Iris pigment epithelial cell (primary cell): ENCODE measurements at regions not wholly inside any gene's neighbourhood (a gene's known extent, or its start where the extent isn't known, plus 50 kb on each side); places are given as distances from the start of the nearest gene placed in this dataset.
"Not testable (repeated sequence)": the region's sequence is repeated elsewhere in the genome, so short reads cannot be mapped to it uniquely, and the experiment has no call there.

Source experiments
- DNase-seq: peaks from one replicate; pipeline ENCODE4 v3.0.0-alpha.2; 2011; ENCODE audit warnings: low read depth

GRCh38 chr15:70602834-70603560, 160.4 kb downstream of the UACA start:
- no peak for DNase-seq

GRCh38 chr15:70602281-70602680, 161.1 kb downstream of the UACA start:
- DNase-seq: no peak

DNA sequence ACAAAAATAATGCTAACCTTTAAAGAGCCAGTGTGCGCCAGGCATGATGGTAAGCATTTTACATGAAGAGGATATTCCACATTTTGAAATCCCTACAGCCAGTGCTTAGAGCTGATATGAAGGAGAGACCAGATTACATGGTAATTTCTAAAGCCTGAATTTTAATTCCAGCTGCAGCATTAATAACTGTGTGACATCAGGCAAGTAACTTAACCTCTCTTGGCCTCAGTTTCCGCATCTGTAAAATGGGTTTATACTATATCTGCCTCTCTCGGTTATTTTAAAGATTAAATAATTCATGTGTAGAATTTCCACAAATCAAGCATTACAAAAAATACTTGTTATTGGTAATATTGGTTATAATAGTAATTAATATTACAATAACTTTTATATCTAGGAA, 165.4 kb downstream of the UACA start:
- no peak for DNase-seq

DNA sequence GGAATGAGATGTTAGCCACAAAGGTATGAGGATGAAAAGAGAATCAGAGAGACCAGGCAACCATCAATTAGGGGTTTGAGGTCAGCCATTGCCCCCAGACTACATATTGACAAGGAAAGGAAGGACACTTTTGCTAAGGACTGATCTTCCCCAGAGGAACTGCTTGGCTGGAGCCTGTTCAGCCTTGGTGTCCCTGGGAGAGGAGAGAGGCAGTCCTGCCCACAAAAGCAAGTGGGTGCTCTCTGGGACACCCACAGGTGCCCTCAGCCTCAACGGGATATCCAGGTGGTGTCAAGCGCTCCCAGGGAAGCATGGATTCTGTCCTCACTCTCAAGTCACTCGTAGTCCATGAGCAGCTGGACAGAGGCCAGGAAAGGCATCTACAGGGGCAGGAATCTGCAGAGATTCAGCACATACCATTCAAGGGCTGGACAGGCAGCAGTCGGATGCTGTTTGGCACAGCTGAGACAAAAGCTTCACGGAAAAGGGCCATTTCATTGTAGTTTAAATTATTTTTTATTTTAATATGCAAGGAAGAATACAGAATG, 166.2 kb downstream of the UACA start:
- peak; percentile 48 for DNase-seq

- peak; percentile 95 for DNase-seq
These were observed 166.9 kb downstream of the UACA start for GRCh38 chr15:70596354-70597055.

GRCh38 chr15:70593795-70594194, 169.6 kb downstream of the UACA start:
- no peak for DNase-seq

DNA sequence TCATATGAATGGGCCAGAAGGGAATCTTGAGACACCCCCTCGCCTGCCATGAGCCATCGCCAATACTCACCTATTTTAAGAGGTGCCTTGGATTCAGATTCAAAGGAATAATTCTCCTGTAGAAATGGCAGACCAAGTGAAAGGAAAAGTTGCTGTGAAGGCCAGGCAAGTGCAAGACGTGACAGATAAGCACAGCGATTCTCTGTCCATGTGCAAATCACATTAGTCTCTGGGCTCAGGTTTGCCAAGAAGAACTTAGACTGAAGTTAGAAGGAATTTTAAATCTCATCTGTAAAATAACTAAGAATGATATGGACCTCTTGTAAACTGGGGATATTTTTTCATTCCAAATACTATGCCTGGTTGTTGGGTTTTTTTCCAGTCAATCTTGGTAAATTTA, 173.6 kb downstream of the UACA start:
- no peak for DNase-seq

GRCh38 chr15:70589221-70589620, 174.1 kb downstream of the UACA start:
- peak; percentile 61 for DNase-seq

- DNase-seq: no peak
These were observed 174.7 kb downstream of the UACA start for GRCh38 chr15:70588613-70589012.

- no peak for DNase-seq
These were observed 175.3 kb downstream of the UACA start for GRCh38 chr15:70587896-70588567.

- not testable (repeated sequence) for DNase-seq
These were observed 176.2 kb downstream of the UACA start for GRCh38 chr15:70587012-70587634.

DNA sequence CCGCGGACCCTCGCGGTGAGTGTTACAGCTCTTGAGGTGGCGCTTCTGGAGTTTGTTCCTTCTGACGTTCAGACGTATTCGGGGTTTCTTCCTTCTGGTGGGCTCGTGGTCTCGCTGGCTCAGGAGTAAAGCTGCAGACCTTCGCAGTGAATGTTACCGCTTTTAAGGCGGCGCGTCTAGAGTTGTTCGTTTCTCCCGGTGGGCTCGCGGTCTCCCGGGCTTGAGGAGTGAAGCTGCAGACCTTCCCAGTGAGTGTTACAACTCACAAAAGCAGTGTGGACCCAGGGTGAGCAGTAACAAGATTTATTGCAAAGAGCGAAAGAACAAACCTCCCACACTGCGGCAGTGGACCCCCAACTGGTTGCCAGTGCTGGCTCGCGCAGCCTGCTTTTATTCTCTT, 177.1 kb downstream of the UACA start:
- DNase-seq: no peak

DNA sequence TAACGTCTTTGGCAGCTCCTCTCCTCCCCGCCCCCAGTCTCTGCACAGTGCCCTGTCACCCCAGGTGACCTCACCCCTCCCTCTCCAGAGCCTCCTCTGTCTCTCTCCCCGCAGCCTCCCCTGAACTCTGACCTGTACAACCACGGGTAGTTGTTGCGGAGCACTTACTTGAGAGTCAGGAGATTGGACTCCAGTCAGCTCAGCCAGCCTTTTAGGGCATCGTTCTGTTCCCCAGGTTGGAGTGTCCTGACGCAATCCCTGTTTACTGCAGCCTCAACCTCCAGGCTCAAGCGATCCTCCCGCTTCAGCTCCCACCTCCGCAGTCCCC, 177.7 kb downstream of the UACA start:
- no peak for DNase-seq

GRCh38 chr15:70584838-70585706, 178.3 kb downstream of the UACA start:
- peak; percentile 62 for DNase-seq

- no peak for DNase-seq
These were observed 178.9 kb downstream of the UACA start for GRCh38 chr15:70584441-70584837.

DNA sequence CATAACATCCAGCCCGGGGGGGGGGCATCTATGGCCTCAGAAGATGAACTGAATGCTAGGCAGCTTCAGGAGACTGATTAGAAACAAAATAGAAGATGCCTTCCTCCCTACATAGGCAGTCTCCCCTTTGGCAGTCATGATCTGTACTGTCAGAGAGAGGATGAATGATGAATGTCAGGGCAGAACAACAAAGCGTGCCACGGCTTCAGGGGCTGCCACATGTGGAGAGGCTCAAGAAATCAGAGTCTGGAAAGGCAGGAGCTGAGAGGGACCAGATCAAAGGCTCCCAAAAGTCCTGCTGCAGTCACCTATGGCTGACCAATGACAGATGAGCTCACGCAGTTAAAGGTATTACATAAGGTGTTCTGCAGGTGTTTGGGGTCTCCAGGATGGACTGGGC, 180.4 kb downstream of the UACA start:
- DNase-seq: no peak

DNA sequence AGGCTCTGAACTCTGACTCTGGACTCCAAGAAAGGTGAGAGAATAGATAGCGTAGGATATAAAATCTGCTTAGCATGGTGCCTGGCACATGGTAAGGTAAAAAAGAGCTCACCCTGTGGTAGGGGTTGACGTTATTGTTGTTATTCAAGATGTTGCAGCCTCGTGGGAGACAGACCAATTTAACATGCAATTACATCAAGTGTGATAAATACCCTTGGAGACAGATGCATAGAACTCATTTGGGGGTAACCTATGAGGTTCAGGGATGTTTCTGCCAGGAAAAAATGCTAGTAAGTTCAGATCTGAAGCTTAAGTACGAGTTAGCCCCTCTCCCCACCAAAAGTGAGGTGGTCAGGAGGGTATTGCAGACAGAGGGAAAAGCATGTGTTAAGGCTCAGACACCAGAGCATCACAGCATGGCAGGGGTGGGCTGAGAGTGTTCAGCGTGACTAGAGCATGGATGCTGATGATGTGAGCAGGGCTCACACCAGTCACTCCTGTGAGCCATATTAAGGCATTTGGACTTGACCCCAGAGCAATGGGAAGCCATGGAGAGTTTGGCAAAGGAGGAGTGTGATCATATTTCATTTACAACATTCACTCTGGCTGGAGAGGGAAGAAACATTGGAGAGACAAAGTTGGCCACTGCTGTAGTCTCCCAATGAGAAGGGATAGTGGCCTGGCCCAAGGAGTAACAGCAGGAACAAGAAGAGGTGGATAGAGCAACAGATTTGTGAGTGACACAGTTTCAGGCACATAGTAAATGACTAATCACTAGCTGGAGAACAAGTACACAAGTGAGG, 181.0 kb downstream of the UACA start:
- peak; percentile 49 for DNase-seq

DNA sequence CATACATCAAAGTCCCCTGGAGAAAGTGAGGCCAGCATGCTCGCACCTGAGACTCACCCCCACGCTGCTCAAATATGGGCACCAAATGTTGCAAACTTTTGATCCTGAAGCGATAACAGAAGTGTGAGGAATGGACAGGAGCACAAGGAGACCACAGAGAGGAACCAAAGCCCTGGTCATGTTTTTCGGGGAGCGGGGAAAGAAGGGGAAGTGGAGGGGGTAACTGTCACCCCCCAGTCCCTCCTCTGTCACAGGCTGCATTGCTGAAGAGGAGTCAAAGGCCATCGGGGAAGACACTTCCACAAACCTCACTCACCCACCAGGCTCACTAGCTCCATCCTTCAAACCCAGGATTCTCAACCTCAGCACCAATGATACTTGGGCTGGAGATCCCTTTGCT, 182.4 kb downstream of the UACA start:
- DNase-seq: no peak

- DNase-seq: no peak
These were observed 183.1 kb downstream of the UACA start for GRCh38 chr15:70580286-70580685.

DNA sequence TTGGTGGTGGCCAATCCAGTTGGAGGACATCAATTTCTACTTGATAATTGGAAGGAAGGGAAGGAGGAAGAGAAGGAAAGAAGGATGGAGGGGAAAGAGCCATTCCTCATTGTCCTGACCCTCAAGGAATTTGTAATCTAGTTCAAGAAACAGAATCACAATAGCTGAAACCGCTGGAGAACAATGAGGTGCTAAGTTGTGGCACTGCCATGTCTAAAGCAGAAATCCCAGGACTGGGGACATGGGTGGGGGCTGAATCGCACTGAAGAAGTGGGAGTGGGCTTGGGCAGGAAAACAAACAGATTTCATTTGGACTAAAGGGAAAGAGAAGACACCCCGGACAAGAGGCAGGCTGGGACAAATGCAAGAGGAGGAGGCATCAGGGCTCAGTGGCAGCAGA, 183.6 kb downstream of the UACA start:
- no peak for DNase-seq

DNA sequence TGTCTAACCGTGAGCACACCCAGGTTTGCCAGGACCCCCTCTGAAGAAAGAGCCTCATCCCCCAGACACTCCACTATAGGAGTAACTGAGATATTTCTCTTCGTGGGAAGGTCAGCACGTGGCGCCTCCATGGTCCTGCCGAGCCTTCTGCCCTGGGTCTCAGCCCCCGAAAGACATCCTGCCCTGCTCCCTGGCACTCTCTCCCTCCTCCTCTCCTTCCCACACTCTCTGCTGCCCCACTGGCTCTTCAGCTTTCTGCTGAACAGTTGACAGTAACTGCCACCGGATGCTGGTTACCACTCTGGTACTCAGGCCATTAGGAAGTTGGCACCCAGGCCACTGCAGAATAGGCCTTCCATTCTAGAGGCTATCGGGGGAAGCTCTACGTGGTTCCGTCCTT, 185.2 kb downstream of the UACA start:
- no peak for DNase-seq
